GM10266 (cell line): ENCODE measurements at regions not wholly inside any gene's neighbourhood (a gene's known extent, or its start where the extent isn't known, plus 50 kb on each side); places are given as distances from the start of the nearest gene placed in this dataset.

ENCODE experiments used
- DNase-seq: peaks from one replicate; pipeline ENCODE4 v3.0.0; 2012; ENCODE audit errors: extremely low spot score
- TF ChIP-seq, protein P1 (sequence below): IDR thresholded peaks from 2 replicates; pipeline ENCODE4 v1.5.1; 2012; ENCODE audit warnings: mild to moderate bottlenecking, low read depth; ENCODE audit not compliant: control insufficient read depth, insufficient read depth; ENCODE audit errors: missing control alignments

DNA sequence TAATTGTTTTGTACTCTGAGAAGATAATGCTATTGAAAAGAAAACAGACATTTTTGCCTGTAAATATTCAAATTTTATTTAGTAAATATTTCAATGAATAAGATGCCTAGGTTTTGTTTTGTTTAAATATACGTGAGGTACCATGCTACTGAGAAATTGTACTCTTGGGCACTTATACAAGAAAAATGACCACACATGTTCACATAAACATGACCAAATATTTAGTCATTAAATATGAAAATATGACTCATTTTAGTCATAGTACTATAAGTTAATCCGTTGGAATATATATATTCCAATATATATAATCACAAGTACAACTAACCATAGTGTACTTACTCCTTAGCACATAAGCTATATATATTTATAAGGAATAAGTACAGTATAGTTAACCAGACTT is 56.7 kb upstream of the ZNF804A start:
- TF ChIP-seq, protein P1, sequence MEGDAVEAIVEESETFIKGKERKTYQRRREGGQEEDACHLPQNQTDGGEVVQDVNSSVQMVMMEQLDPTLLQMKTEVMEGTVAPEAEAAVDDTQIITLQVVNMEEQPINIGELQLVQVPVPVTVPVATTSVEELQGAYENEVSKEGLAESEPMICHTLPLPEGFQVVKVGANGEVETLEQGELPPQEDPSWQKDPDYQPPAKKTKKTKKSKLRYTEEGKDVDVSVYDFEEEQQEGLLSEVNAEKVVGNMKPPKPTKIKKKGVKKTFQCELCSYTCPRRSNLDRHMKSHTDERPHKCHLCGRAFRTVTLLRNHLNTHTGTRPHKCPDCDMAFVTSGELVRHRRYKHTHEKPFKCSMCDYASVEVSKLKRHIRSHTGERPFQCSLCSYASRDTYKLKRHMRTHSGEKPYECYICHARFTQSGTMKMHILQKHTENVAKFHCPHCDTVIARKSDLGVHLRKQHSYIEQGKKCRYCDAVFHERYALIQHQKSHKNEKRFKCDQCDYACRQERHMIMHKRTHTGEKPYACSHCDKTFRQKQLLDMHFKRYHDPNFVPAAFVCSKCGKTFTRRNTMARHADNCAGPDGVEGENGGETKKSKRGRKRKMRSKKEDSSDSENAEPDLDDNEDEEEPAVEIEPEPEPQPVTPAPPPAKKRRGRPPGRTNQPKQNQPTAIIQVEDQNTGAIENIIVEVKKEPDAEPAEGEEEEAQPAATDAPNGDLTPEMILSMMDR = no peak
- no peak for DNase-seq

DNA sequence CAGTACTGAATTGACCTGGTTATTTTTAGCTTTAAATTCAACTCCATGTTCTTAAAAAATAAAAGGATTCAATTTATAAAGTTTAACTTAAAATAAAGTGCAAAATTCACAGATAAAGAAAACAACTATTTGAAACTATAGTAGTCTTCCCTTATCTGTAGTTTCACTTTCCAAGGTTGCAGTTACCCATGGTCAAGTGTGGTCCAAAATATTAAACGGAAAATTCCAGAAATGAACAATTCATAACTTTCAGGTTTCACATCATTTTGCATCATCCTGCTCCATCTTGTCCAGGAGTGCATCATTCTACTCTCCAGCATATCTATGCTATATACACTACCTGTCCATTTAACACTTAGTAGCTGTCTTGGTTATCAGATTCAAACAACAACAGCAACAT is 54.5 kb upstream of the ZNF804A start:
- DNase-seq = no peak
- TF ChIP-seq, protein P1 = no peak
